Right cardiac atrium (tissue), 5 donors: ENCODE measurements at regions not wholly inside any gene's neighbourhood (a gene's known extent, or its start where the extent isn't known, plus 50 kb on each side); places are given as distances from the start of the nearest gene placed in this dataset.

Source experiments
- ATAC-seq, 2 donors: fragments of 200-7000 bp; cut with Tn5 transposase; one replicate each; pipeline versions ENCODE4 v1.8.0 to v1.9.1; 2020; ENCODE audit warnings: moderate library complexity in 2 of 2, mild to moderate bottlenecking in 1 of 2
- DNase-seq, 3 donors: peaks; one replicate each; pipeline ENCODE4 v3.0.0-alpha.2; 2020
- H3K27ac ChIP-seq: one replicate; pipeline ENCODE4 v1.5.1; 2013; ENCODE audit warnings: mild to moderate bottlenecking, low read length, control low read depth, moderate library complexity
- H3K27me3 ChIP-seq: one replicate; pipeline ENCODE4 v1.6.1; 2013; ENCODE audit not compliant: control insufficient read depth, insufficient read depth
- H3K4me1 ChIP-seq: one replicate; pipeline ENCODE4 v1.6.1; 2013; ENCODE audit warnings: low read length; ENCODE audit not compliant: control insufficient read depth, insufficient read depth
- H3K4me3 ChIP-seq: one replicate; pipeline ENCODE4 v1.5.1; 2013; ENCODE audit warnings: low read length, control low read depth
- H3K9me3 ChIP-seq: one replicate; pipeline ENCODE4 v1.6.1; 2013; ENCODE audit warnings: low read length; ENCODE audit not compliant: control insufficient read depth
- WGBS: extraction: QIAGEN DNeasy Blood & Tissue Kit; methylation state at CpG from one replicate; pipeline ENCODE4 v1.1.7; 2013; 5-methylcytosine and 5-hydroxymethylcytosine counted together
- intact Hi-C, 4 donors: fragments of 100-400 bp; cut with DNase I; formaldehyde crosslinking; loops; one replicate each; pipeline versions ENCODE4 v1.11.0 to v1.14.0; 2022 to 2023
- donor health status: healthy with polysubstance abuse.
- donor health status: DM: no; HTN: yes; CAD: no.
- donor health status: DM: no; HTN: no; CAD: no.
- donor health status: DM: no; HTN: yes; CAD: no; lungs with severe emphysema.
- donor health status: DM: yes; HTN: yes; CAD: no.

DNA sequence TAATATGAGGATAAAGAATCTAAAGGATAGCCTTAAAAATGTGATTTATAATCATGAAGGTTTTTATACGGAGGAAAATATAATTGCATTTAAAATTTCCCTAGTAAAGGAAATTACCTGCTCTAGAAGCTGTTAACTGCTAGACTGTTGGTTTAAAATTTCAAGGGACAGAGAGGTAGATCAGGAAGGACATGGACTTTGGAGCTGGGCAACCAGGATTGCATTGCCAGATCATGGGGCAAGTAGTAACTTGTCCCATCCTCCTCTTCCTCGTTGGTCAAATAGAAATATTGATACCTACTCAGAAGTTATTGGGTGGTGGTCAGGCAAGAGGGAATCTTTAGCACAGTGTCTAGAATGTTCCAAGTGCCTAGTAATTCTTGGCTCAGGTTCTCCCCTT is 525.1 kb downstream of the MFSD1 start:
- H3K9me3 ChIP-seq, result no peaks in the 10 kb centered on the region
- no peak overlapping the region for H3K27ac ChIP-seq
- DNase-seq, result no peak
- 69% methylated on average over 2 of the region's 2 CpGs for WGBS
- no peak overlapping the region for H3K4me3 ChIP-seq
- H3K27me3 ChIP-seq, result no peaks in the 10 kb centered on the region
- H3K4me1 ChIP-seq, result no peaks in the 10 kb centered on the region
- intact Hi-C loops, result loop anchor here in 1 of 4 donors (10.0 kb wide), 1 partner anchor 478 kb away; no protein-coding TSS in a partner anchor
- ATAC-seq, result no peak

DNA sequence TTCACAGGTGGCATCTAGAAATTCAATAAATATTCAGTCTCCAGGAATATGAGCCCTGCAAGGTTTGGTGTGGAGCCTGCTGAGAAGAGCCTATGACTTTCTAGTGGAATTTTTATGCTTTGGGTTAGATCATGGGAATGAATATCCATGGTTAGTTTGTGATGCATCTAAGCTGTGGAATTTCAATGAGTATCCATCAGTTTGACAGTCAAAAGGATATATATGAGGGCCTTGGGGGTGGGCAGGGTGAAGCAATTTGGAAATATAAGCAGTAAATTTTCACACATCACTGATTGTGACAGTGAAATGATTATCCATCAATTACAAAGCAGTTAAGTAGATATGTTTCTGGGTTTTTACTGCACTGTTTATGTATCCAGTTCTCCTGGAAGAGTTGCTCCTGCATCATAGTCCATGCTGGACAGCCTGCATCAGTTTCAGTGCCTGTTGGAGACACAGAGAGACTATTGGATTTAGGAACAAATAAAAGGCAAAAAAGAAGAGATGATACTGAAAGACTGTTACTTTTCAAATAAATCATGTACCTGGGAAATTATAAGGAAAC is 530.8 kb downstream of the MFSD1 start:
- DNase-seq (no peak), ATAC-seq (no peak)
- Histone ChIP-seq H3K9me3 (no peaks in the 10 kb centered on the region), H3K4me3 (no peak overlapping the region), H3K27ac (no peak overlapping the region), H3K4me1 (no peaks in the 10 kb centered on the region), H3K27me3 (no peaks in the 10 kb centered on the region)
- intact Hi-C loops, result no loop called here

DNA sequence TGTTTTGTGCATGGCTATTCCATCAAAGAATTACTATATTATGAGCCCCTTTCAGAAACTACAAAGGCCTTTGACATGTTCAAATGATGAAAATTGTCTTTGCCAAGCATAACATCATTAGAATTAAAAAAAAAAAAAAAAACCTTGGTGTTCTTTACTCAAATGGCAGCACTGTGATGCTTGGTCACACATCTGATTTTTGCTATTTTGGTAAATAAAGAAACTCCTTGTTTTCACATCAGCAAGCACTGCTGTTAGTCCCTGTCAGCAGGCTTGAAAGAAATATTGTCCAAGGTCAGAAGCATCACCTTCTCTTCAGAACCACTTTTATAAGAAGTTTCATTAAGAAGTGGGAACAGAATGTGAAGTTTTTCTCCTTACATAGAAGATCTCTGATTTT is 537.3 kb downstream of the MFSD1 start:
- Histone ChIP-seq H3K9me3 (no peaks in the 10 kb centered on the region), H3K27me3 (no peaks in the 10 kb centered on the region), H3K27ac (no peak overlapping the region), H3K4me3 (no peak overlapping the region), H3K4me1 (no peaks in the 10 kb centered on the region)
- intact Hi-C loops, result no loop called here
- ATAC-seq (no peak), DNase-seq (no peak)

DNA sequence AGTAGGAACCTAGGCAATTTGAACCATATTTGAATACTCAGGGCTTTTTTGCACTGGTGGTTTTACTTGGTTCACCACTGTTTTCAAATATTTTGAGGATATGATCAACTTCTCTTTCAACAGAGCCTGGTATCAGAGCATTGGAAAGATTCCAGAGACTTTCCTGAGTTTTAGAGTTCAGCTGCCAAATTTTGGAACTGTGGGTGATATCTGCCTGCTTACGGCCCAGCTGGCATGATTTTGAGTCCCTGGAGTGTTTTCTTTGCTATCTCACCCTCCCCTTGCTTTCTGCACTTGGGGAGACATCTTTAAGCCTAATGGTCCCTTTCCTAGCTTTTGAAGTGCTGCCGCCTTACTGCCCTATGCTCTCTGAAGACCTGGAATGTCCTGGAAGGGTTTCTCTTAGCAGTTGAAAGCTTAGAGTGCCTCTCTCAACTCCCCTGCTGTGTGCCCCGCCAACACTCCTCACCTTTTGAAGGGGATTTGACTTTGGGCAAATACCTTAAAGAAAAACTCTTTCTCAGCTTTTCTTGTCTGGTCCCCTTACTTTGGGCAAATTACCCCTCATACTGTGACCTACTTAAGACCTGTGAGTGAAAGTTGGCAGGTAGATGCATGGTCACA is 539.1 kb downstream of the MFSD1 start:
- no peak overlapping the region for H3K27ac ChIP-seq
- no peaks in the 10 kb centered on the region for H3K27me3 ChIP-seq
- H3K9me3 ChIP-seq, result no peaks in the 10 kb centered on the region
- WGBS, result 35% methylated on average over 3 of the region's 3 CpGs
- no peak for ATAC-seq
- DNase-seq, result no peak
- H3K4me1 ChIP-seq, result no peaks in the 10 kb centered on the region
- no peak overlapping the region for H3K4me3 ChIP-seq
- intact Hi-C loops, result no loop called here

DNA sequence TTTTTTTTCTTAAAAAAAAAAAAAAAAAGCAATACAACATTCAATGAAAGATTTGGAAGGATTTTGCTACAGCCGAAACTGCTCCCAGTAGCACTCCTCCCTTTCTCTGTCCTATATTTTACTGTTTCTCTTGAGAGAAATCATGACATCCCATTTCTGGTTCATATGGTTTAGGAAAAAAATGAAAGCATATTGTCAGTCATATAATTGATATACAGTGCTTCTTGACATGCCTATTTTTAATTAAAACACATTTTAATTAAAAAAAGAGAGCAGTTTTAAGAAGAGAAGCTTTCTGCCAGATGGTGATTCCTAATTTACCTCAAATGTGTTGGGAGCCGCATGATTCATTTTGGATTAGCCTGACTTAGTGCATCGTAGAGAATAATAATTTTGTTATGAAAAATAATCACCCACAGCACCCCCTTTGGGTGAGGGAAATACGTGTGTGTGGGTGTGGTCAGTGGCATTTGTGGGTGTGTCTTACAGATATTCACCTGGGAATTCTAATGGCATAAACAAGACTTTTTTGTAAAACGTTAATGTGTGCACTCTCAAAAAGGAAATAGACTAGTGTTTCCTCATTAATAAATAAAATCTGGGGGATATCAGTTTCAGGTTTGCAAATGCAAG is 544.5 kb downstream of the MFSD1 start:
- H3K4me1 ChIP-seq, result no peaks in the 10 kb centered on the region
- no peak for ATAC-seq
- intact Hi-C loops, result no loop called here
- no peak overlapping the region for H3K27ac ChIP-seq
- DNase-seq, result no peak
- no peak overlapping the region for H3K4me3 ChIP-seq
- no peaks in the 10 kb centered on the region for H3K9me3 ChIP-seq
- 75% methylated on average over 5 of the region's 5 CpGs for WGBS
- no peaks in the 10 kb centered on the region for H3K27me3 ChIP-seq

DNA sequence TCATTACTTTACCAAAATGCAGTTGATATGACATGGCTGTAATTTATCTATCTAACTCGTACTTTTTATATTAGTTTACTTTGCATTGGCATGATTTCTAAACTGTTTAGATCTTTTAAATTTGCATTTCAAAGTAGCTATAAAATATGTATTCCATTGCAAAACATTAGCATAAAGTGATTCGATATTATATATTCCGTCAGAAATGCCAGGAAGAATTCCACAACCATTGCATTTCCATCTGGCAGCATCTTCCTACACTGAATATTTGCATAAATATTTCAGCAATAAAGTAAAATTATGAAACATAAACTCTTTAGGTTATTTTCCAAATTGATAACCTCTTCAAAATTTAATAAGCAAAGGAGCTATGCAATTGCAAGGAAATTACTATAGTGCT is 546.6 kb downstream of the MFSD1 start:
- H3K4me3 ChIP-seq, result no peak overlapping the region
- no peaks in the 10 kb centered on the region for H3K4me1 ChIP-seq
- DNase-seq (no peak), ATAC-seq (no peak)
- intact Hi-C loops, result no loop called here
- no peaks in the 10 kb centered on the region for H3K9me3 ChIP-seq
- no peaks in the 10 kb centered on the region for H3K27me3 ChIP-seq
- WGBS, result 79% methylated on average over 3 of the region's 3 CpGs
- H3K27ac ChIP-seq, result no peak overlapping the region

DNA sequence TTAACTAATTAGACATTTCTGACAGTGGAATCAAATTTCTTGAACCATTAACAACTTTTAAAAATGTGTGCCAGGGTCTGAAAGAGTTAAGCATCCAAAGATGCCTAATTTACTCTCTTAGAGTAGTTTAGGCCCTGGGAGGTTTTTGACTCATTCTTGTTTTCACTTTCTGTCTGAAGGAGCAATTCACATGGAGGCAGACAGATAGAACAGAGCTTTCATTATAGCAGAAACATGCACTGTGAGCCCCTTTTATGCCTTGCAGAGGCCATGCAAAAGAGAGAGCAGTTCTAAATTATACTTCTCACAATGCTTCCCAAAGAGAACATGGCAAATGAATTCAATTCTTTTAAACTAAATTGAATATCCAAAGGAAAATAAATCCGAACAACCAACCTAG is 554.8 kb downstream of the MFSD1 start:
- intact Hi-C loops, result no loop called here
- ATAC-seq (no peak), DNase-seq (no peak)
- Histone ChIP-seq H3K4me3 (no peak overlapping the region), H3K27ac (no peak overlapping the region), H3K4me1 (no peaks in the 10 kb centered on the region), H3K9me3 (no peaks in the 10 kb centered on the region), H3K27me3 (no peaks in the 10 kb centered on the region)
- WGBS, result 74% methylated on average over 1 of the region's 1 CpG

DNA sequence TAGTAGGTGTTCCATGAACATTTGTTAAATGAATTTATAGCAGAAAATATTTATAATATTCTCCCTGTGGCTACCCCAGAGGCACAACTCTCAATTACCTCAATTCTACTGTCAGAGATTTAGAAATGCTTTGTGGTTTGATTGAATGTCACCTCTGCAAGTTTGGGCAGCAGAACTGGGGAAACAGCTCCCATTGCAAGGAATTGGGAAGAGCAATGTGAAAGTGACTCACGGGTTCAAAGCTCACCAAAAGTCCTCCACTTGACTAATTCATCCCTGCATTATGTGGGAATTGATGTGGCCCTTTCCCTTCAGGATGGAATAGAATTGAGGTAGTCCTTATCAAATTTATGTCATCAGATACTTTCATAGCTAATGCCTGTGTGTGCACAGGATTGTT is 562.7 kb downstream of the MFSD1 start:
- Histone ChIP-seq H3K9me3 (no peaks in the 10 kb centered on the region), H3K27ac (no peak overlapping the region), H3K4me1 (no peaks in the 10 kb centered on the region), H3K4me3 (no peak overlapping the region), H3K27me3 (no peaks in the 10 kb centered on the region)
- intact Hi-C loops, result no loop called here
- DNase-seq (no peak), ATAC-seq (no peak)
- 83% methylated on average over 1 of the region's 1 CpG for WGBS

DNA sequence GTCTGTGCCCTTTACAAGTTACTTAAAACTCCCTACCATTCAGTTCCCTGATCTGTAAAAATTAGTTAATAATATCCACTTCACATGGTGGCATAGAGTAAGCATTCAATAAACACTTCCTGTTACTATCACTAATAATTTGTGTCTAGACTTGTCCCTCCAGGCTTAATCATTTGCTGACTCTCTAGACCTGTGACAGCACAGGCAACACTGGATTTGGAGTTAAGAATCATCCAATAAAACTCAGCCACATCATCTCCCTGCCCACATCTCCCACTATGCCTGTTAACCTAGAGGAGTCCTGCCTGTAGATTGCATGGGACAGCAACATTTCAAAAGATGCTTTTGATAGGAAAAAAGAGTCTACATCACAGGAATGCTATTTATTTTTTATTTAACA is 564.6 kb downstream of the MFSD1 start:
- intact Hi-C loops, result no loop called here
- H3K9me3 ChIP-seq, result no peaks in the 10 kb centered on the region

DNA sequence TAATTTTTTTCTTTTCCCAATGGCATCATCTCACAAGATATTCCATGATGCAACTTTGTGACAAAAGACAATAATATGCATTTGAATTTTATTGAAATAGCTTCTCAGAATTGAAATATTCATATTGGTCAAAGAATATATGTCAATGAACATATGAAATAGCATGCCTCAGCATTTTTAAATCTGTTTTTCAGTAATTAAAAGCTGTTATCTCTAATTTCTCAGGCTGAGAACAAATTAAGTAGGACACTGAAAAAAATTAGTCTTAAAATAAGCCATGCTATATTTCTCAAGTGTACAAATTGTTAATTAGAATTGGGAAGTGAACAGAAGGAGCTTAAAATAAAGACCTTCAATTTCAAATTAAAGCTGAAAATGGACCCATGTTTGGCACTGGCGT is 570.1 kb downstream of the MFSD1 start:
- WGBS, result 87% methylated on average over 1 of the region's 1 CpG
- intact Hi-C loops, result no loop called here
- ATAC-seq, result no peak

More for the DNA sequence above, 564.6 kb downstream of the MFSD1 start:
- H3K4me1 ChIP-seq, result no peaks in the 10 kb centered on the region
- H3K4me3 ChIP-seq, result no peak overlapping the region
- no peak overlapping the region for H3K27ac ChIP-seq
- no peaks in the 10 kb centered on the region for H3K27me3 ChIP-seq
- no peak for DNase-seq
- ATAC-seq, result no peak

DNA sequence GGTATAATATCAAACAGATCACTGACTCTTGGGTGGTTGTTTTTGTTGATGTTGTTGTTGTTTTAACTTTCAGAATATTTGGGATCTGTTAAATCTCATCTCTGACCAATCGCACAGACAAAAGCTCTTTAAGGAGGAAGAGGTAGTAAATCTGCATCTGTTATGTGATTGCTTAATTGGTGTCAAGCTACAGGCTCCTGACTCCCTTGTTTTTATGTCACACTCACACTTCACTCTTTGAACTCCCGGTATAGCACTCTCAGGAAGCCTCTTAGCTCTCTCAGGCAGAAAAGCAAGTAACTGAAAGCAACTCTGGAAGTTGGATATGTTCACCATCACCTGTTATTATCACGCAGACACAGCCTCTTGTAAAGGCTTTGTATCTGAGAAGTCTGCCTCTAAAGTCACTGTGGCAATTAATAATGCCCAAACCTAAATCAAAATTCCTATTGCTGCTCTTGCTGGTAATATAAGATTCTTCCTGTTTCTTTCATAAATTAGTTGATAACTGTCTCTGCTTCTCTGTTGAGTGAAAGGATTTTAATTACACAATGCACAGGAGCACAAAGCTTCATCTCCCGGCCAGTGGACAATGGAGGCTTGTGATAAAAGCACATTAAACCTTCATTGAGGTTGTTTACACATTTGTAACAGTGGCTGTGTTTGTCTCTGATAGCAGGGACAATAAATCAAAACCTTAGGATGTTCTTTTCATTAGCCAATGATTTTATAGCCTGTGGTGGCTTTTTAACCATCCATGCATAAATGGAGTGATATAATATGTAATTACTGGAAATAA is 576.7 kb downstream of the MFSD1 start:
- Histone ChIP-seq H3K9me3 (no peaks in the 10 kb centered on the region), H3K4me1 (no peaks in the 10 kb centered on the region), H3K27ac (no peak overlapping the region), H3K4me3 (no peak overlapping the region), H3K27me3 (no peaks in the 10 kb centered on the region)
- DNase-seq (no peak), ATAC-seq (no peak)
- 36% methylated on average over 4 of the region's 4 CpGs for WGBS
- intact Hi-C loops, result no loop called here

More for the DNA sequence above, 570.1 kb downstream of the MFSD1 start:
- Histone ChIP-seq H3K27ac (no peak overlapping the region), H3K27me3 (no peaks in the 10 kb centered on the region), H3K4me1 (no peaks in the 10 kb centered on the region), H3K4me3 (no peak overlapping the region), H3K9me3 (no peaks in the 10 kb centered on the region)
- no peak for DNase-seq
